HepG2 (cell line): ENCODE measurements at regions not wholly inside any gene's neighbourhood (a gene's known extent, or its start where the extent isn't known, plus 50 kb on each side); places are given as distances from the start of the nearest gene placed in this dataset.

Experiments
- ATAC-seq: fragments of 200-7000 bp; cut with Tn5 transposase; 3 replicates; pipeline ENCODE4 v1.9.1; 2020; ENCODE audit warnings: mild to moderate bottlenecking, moderate library complexity
- BruUV-seq: library from RNA; stranded (reverse); fragments of 400-500 nt; replicated peaks from 2 replicates; lab custom pipeline; 2021; lab: Mats Ljungman, UMichigan
- CTCF ChIA-PET: fragments of 300-600 bp; formaldehyde crosslinking; extraction: SDS; loops from one replicate; lab custom pipeline; 2021; ENCODE audit warnings: low total read pairs, inconsistent platforms, low intra/inter-chr PET ratio; lab: Yijun Ruan, JAX
- POLR2A ChIA-PET: fragments of 350-600 bp; sonication (Branson Sonifier 250); formaldehyde crosslinking; loops from one replicate; lab custom pipeline; 2020; ENCODE audit warnings: antibody characterized with exemption, inconsistent platforms; lab: Yijun Ruan, JAX
- DNase-seq: peaks from one replicate; pipeline ENCODE4 v3.0.0-alpha.2; 2015; ENCODE audit warnings: low spot score
- FAIRE-seq: peaks from 3 replicates; lab custom pipeline; 2011; peaks lifted over from hg19 to GRCh38; lab: Jason Lieb, UNC
- H2AFZ ChIP-seq: one replicate; pipeline ENCODE4 v1.6.1; 2011; ENCODE audit warnings: low read length, inconsistent platforms
- H3K27ac ChIP-seq: fragments of 300-600 bp; 3 replicates; pipeline ENCODE4 v1.8.0; 2011; ENCODE audit warnings: mixed run types, mild to moderate bottlenecking, mixed read lengths, low read length, inconsistent platforms; ENCODE audit not compliant: insufficient read depth; ENCODE audit errors: extremely low read length
- H3K27me3 ChIP-seq, 2 experiments: fragments of 200-600 bp in 1 of 2; 2 replicates in 1 of 2; 3 replicates in 1 of 2; pipeline versions ENCODE4 v1.6.0 to v1.8.0; 2011; ENCODE audit warnings: low read length in 2 of 2, mild to moderate bottlenecking in 2 of 2, moderate library complexity in 2 of 2, inconsistent platforms in 1 of 2; ENCODE audit not compliant: insufficient read depth in 2 of 2, control insufficient read depth in 1 of 2
- H3K36me3 ChIP-seq, 2 experiments: fragments of 200-600 bp in 1 of 2; replicated peaks in 1 of 2; 2 replicates in 1 of 2; 3 replicates in 1 of 2; pipeline versions ENCODE4 v1.5.1 to v1.8.0; 2011; ENCODE audit warnings: low read length in 2 of 2, inconsistent platforms in 1 of 2; ENCODE audit not compliant: insufficient read depth in 2 of 2, control insufficient read depth in 1 of 2
- H3K4me1 ChIP-seq: 2 replicates; pipeline ENCODE4 v1.5.1; 2012; ENCODE audit warnings: low read length, inconsistent platforms; ENCODE audit not compliant: insufficient read depth
- H3K4me2 ChIP-seq: 2 replicates; pipeline ENCODE4 v1.6.0; 2011; ENCODE audit warnings: low read depth, low read length, inconsistent platforms
- H3K4me3 ChIP-seq, 3 experiments: fragments of 200-600 bp in 1 of 3; sonication (generic), shearing (Covaris generic) in 1 of 3; replicated peaks in 1 of 3; 2 replicates each; pipeline ENCODE4 v1.5.1; 2011 to 2016; ENCODE audit warnings: low read length in 3 of 3, inconsistent platforms in 2 of 3, low read depth in 2 of 3, mild to moderate bottlenecking in 2 of 3, control low read depth in 1 of 3, mixed read lengths in 1 of 3; ENCODE audit not compliant: insufficient read depth in 1 of 3
- H3K79me2 ChIP-seq: one replicate; pipeline ENCODE4 v1.6.1; 2011; ENCODE audit warnings: low read length, inconsistent platforms; ENCODE audit not compliant: insufficient read depth
- H3K9ac ChIP-seq: 2 replicates; pipeline ENCODE4 v1.6.0; 2011; ENCODE audit warnings: mild to moderate bottlenecking, low read depth, low read length, inconsistent platforms; ENCODE audit not compliant: insufficient read depth
- H3K9me3 ChIP-seq: 2 replicates; pipeline ENCODE4 v1.5.1; 2012; ENCODE audit warnings: mild to moderate bottlenecking, low read length
- H4K20me1 ChIP-seq: 2 replicates; pipeline ENCODE4 v1.6.0; 2011; ENCODE audit warnings: inconsistent platforms, mild to moderate bottlenecking, low read length, moderate library complexity; ENCODE audit not compliant: insufficient read depth
- ATF2 ChIP-seq: sonication (generic); formaldehyde crosslinking; IDR thresholded peaks from 2 replicates; pipeline ENCODE4 v1.4.0; 2020; ENCODE audit warnings: missing genetic modification reagents
- CBFB ChIP-seq: sonication (generic); formaldehyde crosslinking; IDR thresholded peaks from 2 replicates; pipeline ENCODE4 v1.4.0; 2020; ENCODE audit warnings: missing genetic modification reagents
- FOXA1 ChIP-seq, 2 experiments: fragments of 450-650 bp in 1 of 2; sonication (generic) in 1 of 2; formaldehyde crosslinking in 1 of 2; IDR thresholded peaks; 2 replicates each; pipeline versions ENCODE4 v1.4.0 to v1.6.1; 2016 to 2020; ENCODE audit warnings: missing genetic modification reagents in 1 of 2
- HNRNPL ChIP-seq: fragments of 200-400 bp; formaldehyde crosslinking; IDR thresholded peaks from 2 replicates; pipeline ENCODE4 v1.6.1; 2017; ENCODE audit warnings: mild to moderate bottlenecking, low read depth, low read length
- KDM5A ChIP-seq: fragments of 200-600 bp; sonication (generic); IDR thresholded peaks from 2 replicates; pipeline ENCODE4 v1.7.0; 2018; ENCODE audit warnings: antibody characterized with exemption, mild to moderate bottlenecking, low read length, borderline replicate concordance
- NCOA1 ChIP-seq: sonication (generic); formaldehyde crosslinking; IDR thresholded peaks from 2 replicates; pipeline ENCODE4 v1.9.0; 2021; ENCODE audit warnings: missing genetic modification reagents
- NFKBIZ ChIP-seq: IDR thresholded peaks from 2 replicates; pipeline ENCODE4 v1.6.1; 2018; ENCODE audit warnings: missing genetic modification reagents, missing compliant biosample characterization
- NFRKB ChIP-seq: fragments of 450-650 bp; IDR thresholded peaks from 2 replicates; pipeline ENCODE4 v1.6.1; 2017
- NKX3-1 ChIP-seq: sonication (generic); formaldehyde crosslinking; IDR thresholded peaks from 2 replicates; pipeline ENCODE4 v1.5.0; 2020; ENCODE audit warnings: missing genetic modification reagents
- NR3C1 ChIP-seq: sonication (generic); formaldehyde crosslinking; IDR thresholded peaks from 2 replicates; pipeline ENCODE4 v1.4.0; 2020; ENCODE audit warnings: missing genetic modification reagents
- PBX3 ChIP-seq: sonication (generic); formaldehyde crosslinking; IDR thresholded peaks from 2 replicates; pipeline ENCODE4 v1.8.1; 2023; ENCODE audit warnings: missing genetic modification reagents, inconsistent platforms, borderline replicate concordance
- RNF2 ChIP-seq: fragments of 450-650 bp; conservative IDR thresholded peaks from 2 replicates; pipeline ENCODE4 v1.6.1; 2016; ENCODE audit warnings: low read depth
- TBP ChIP-seq: sonication (generic); formaldehyde crosslinking; IDR thresholded peaks from 2 replicates; pipeline ENCODE4 v1.5.0; 2020; ENCODE audit warnings: missing genetic modification reagents
- ZNF274 ChIP-seq: sonication (generic); formaldehyde crosslinking; IDR thresholded peaks from 2 replicates; pipeline ENCODE4 v1.5.1; 2020; ENCODE audit warnings: mild to moderate bottlenecking, missing genetic modification reagents
- ZNF329 ChIP-seq: sonication (generic); formaldehyde crosslinking; IDR thresholded peaks from 2 replicates; pipeline ENCODE4 v1.9.0; 2021; ENCODE audit warnings: low read depth, mild to moderate bottlenecking, missing genetic modification reagents
- ZNF883 ChIP-seq: sonication (generic); formaldehyde crosslinking; IDR thresholded peaks from 2 replicates; pipeline ENCODE4 v1.5.1; 2020; ENCODE audit warnings: mild to moderate bottlenecking, missing genetic modification reagents; ENCODE audit errors: not compliant biosample characterization
- ZZZ3 ChIP-seq: sonication (generic); formaldehyde crosslinking; IDR thresholded peaks from 2 replicates; pipeline ENCODE4 v1.4.0; 2020; ENCODE audit warnings: missing genetic modification reagents, mild to moderate bottlenecking, borderline replicate concordance
- WGBS: methylation state at CpG from one replicate; pipeline ENCODE4 v1.1.6; 2017; ENCODE audit warnings: low lambda C conversion rate; 5-methylcytosine and 5-hydroxymethylcytosine counted together
- in situ Hi-C: cut with HindIII; loops from 2 replicates; pipeline ENCODE4 v1.10.0; 2017; ENCODE audit warnings: low pct_unique_long_range_greater_than_20kb; ENCODE audit not compliant: extremely low pct_ligation_motif_present
- intact Hi-C: fragments of 100-400 bp; cut with micrococcal nuclease; formaldehyde crosslinking; loops from one replicate; pipeline ENCODE4 v1.10.0; 2022; ENCODE audit not compliant: unreplicated experiment
- TF ChIP-seq, protein P1 (sequence below): IDR thresholded peaks from 2 replicates; pipeline ENCODE4 v1.6.1; 2012; ENCODE audit warnings: low read length, improper control_type of control experiment
- TF ChIP-seq, protein P2 (sequence below): IDR thresholded peaks from 2 replicates; pipeline ENCODE4 v1.6.1; 2016; ENCODE audit warnings: mild to moderate bottlenecking

GRCh38 chr18:2060086-2060485, 511.2 kb downstream of the METTL4 start (continued):
- TF ChIP-seq KDM5A, result no peak
- TF ChIP-seq NKX3-1 (CRISPR knock-in tag), result no peak
- no peak for TF ChIP-seq RNF2
- no peak for TF ChIP-seq NR3C1 (CRISPR knock-in tag)
- TF ChIP-seq, protein P1, sequence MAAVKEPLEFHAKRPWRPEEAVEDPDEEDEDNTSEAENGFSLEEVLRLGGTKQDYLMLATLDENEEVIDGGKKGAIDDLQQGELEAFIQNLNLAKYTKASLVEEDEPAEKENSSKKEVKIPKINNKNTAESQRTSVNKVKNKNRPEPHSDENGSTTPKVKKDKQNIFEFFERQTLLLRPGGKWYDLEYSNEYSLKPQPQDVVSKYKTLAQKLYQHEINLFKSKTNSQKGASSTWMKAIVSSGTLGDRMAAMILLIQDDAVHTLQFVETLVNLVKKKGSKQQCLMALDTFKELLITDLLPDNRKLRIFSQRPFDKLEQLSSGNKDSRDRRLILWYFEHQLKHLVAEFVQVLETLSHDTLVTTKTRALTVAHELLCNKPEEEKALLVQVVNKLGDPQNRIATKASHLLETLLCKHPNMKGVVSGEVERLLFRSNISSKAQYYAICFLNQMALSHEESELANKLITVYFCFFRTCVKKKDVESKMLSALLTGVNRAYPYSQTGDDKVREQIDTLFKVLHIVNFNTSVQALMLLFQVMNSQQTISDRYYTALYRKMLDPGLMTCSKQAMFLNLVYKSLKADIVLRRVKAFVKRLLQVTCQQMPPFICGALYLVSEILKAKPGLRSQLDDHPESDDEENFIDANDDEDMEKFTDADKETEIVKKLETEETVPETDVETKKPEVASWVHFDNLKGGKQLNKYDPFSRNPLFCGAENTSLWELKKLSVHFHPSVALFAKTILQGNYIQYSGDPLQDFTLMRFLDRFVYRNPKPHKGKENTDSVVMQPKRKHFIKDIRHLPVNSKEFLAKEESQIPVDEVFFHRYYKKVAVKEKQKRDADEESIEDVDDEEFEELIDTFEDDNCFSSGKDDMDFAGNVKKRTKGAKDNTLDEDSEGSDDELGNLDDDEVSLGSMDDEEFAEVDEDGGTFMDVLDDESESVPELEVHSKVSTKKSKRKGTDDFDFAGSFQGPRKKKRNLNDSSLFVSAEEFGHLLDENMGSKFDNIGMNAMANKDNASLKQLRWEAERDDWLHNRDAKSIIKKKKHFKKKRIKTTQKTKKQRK, result no peak

DNA sequence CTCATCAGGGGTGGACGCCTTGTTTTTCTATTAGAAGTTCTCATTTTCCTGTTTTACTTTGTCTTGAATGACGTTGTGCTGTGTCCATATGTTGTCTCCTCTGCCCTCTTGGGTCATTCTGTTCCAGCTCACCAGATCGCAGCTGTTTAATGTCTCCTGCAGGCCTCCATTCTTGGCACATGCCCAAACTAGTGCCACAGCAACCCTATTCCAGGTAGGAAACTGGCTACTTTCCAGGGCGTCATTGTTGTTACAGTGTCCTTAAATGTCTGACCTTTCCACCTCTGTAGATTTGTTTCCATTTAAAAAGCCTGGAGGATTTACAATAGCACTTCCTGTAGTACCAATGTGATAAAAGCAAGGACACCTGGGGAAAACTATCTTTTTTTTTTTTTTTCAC, 500.7 kb downstream of the METTL4 start:
- CTCF ChIA-PET, result no interaction called here
- H2AFZ ChIP-seq, result no peak overlapping the region
- H3K9ac ChIP-seq, result no peak overlapping the region
- H3K4me2 ChIP-seq, result no peak overlapping the region
- WGBS, result 13% methylated on average over 4 of the region's 4 CpGs
- no peak for DNase-seq
- H4K20me1 ChIP-seq, result no peaks in the 10 kb centered on the region
- POLR2A ChIA-PET, result no interaction called here
- H3K36me3 ChIP-seq, result no peaks in the 10 kb centered on the region
- no peak overlapping the region for H3K27ac ChIP-seq
- H3K4me3 ChIP-seq, result no peak overlapping the region
- TF ChIP-seq ZNF274 (CRISPR knock-in tag) (no peak), ZNF329 (CRISPR knock-in tag) (no peak), ZNF883 (CRISPR knock-in tag) (no peak), PBX3 (CRISPR knock-in tag) (no peak), ATF2 (CRISPR knock-in tag) (no peak), TBP (CRISPR knock-in tag) (no peak), NCOA1 (CRISPR knock-in tag) (no peak), ZZZ3 (CRISPR knock-in tag) (no peak), FOXA1 (IDR thresholded peaks at IDR 0.05) (no peak), FOXA1 (CRISPR knock-in tag; IDR thresholded peaks at IDR 0.05) (no peak), HNRNPL (no peak), CBFB (CRISPR knock-in tag) (no peak), NFRKB (no peak), NFKBIZ (CRISPR knock-in tag) (no peak)
- TF ChIP-seq, protein P2, sequence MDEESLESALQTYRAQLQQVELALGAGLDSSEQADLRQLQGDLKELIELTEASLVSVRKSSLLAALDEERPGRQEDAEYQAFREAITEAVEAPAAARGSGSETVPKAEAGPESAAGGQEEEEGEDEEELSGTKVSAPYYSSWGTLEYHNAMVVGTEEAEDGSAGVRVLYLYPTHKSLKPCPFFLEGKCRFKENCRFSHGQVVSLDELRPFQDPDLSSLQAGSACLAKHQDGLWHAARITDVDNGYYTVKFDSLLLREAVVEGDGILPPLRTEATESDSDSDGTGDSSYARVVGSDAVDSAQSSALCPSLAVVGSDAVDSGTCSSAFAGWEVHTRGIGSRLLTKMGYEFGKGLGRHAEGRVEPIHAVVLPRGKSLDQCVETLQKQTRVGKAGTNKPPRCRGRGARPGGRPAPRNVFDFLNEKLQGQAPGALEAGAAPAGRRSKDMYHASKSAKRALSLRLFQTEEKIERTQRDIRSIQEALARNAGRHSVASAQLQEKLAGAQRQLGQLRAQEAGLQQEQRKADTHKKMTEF (CRISPR knock-in tag), result no peak
- BruUV-seq, result no TSS peak
- no peak for FAIRE-seq
- no peaks in the 10 kb centered on the region for H3K4me1 ChIP-seq
- no peak for ATAC-seq
- H3K79me2 ChIP-seq, result no peaks in the 10 kb centered on the region
- in situ Hi-C loops (no loop called here), intact Hi-C loops (no loop called here)
- no peaks in the 10 kb centered on the region for H3K27me3 ChIP-seq
- H3K9me3 ChIP-seq, result no peaks in the 10 kb centered on the region
